Peyer's patch (tissue), 4 donors: ENCODE measurements at regions not wholly inside any gene's neighbourhood (a gene's known extent, or its start where the extent isn't known, plus 50 kb on each side); places are given as distances from the start of the nearest gene placed in this dataset.

Experiments
- DNase-seq, 3 donors: peaks; one replicate each; pipeline ENCODE4 v3.0.0-alpha.2; 2017 to 2019
- H3K27ac ChIP-seq, 4 donors: fragments of 200-600 bp; sonication (generic); one replicate each; pipeline ENCODE4 v1.5.1; 2016 to 2019
- H3K27me3 ChIP-seq, 2 donors: fragments of 200-600 bp; sonication (generic); one replicate each; pipeline ENCODE4 v1.5.1; 2019
- H3K36me3 ChIP-seq, 3 donors: fragments of 200-600 bp; sonication (generic); one replicate each; pipeline ENCODE4 v1.5.1; 2016 to 2019
- H3K4me1 ChIP-seq, 4 donors: fragments of 200-600 bp; sonication (generic); one replicate each; pipeline ENCODE4 v1.5.1; 2016 to 2019
- H3K4me3 ChIP-seq, 4 donors: fragments of 200-600 bp; sonication (generic); 1 replicate in 3 of 4; 2 replicates in 1 of 4; pipeline ENCODE4 v1.5.1; 2016 to 2019; ENCODE audit warnings: mild to moderate bottlenecking in 1 of 4
- H3K9me3 ChIP-seq, 4 donors: fragments of 200-600 bp; sonication (generic); one replicate each; pipeline ENCODE4 v1.5.1; 2016 to 2019; ENCODE audit warnings: mild to moderate bottlenecking in 1 of 4
- CTCF ChIP-seq, 6 experiments: fragments of 450-650 bp in 4 of 6; fragments of 200-600 bp in 2 of 6; sonication (generic) in 1 of 6; IDR thresholded peaks; one replicate each; pipeline ENCODE4 v1.5.1; 2017 to 2019; ENCODE audit warnings: antibody characterized with exemption in 6 of 6, mild to moderate bottlenecking in 3 of 6, moderate library complexity in 1 of 6
- POLR2A ChIP-seq, 2 donors: fragments of 450-650 bp; IDR thresholded peaks; one replicate each; pipeline ENCODE4 v1.5.1; 2017; ENCODE audit warnings: antibody characterized with exemption in 2 of 2, mild to moderate bottlenecking in 2 of 2, moderate library complexity in 2 of 2

- H3K9me3 ChIP-seq: no peaks in the 10 kb centered on the region
- no peaks in the 10 kb centered on the region for H3K4me1 ChIP-seq
These were observed 381.6 kb downstream of the ETS1 start for GRCh38 chr11:128205796-128206195.

GRCh38 chr11:128204898-128205297 is 382.5 kb downstream of the ETS1 start:
- no peak for DNase-seq
- Histone ChIP-seq H3K4me1 (no peaks in the 10 kb centered on the region), H3K27me3 (no peaks in the 10 kb centered on the region), H3K4me3 (no peak overlapping the region), H3K36me3 (no peaks in the 10 kb centered on the region), H3K9me3 (no peaks in the 10 kb centered on the region), H3K27ac (no peak overlapping the region)
- TF ChIP-seq POLR2A (IDR thresholded peaks at IDR 0.05) (no peak), CTCF (IDR thresholded peaks at IDR 0.05) (peak in 1 of 6 experiments; percentile 22)

More at GRCh38 chr11:128205796-128206195, 381.6 kb downstream of the ETS1 start:
- TF ChIP-seq CTCF (IDR thresholded peaks at IDR 0.05) (no peak), POLR2A (IDR thresholded peaks at IDR 0.05) (no peak)
- Histone ChIP-seq H3K36me3 (no peaks in the 10 kb centered on the region), H3K4me3 (no peak overlapping the region), H3K27me3 (no peaks in the 10 kb centered on the region), H3K27ac (no peak overlapping the region)
- DNase-seq: no peak

GRCh38 chr11:128201801-128202200 is 385.6 kb downstream of the ETS1 start:
- no peaks in the 10 kb centered on the region for H3K9me3 ChIP-seq
- no peak overlapping the region for H3K27ac ChIP-seq
- H3K36me3 ChIP-seq: no peaks in the 10 kb centered on the region
- H3K27me3 ChIP-seq: no peaks in the 10 kb centered on the region
- no peak overlapping the region for H3K4me3 ChIP-seq
- no peak for DNase-seq
- TF ChIP-seq CTCF (IDR thresholded peaks at IDR 0.05) (no peak), POLR2A (IDR thresholded peaks at IDR 0.05) (no peak)
- no peaks in the 10 kb centered on the region for H3K4me1 ChIP-seq

- Histone ChIP-seq H3K4me1 (no peaks in the 10 kb centered on the region), H3K27ac (no peak overlapping the region), H3K36me3 (no peaks in the 10 kb centered on the region), H3K9me3 (no peaks in the 10 kb centered on the region), H3K27me3 (no peaks in the 10 kb centered on the region), H3K4me3 (no peak overlapping the region)
- DNase-seq: no peak
- TF ChIP-seq POLR2A (IDR thresholded peaks at IDR 0.05) (no peak), CTCF (IDR thresholded peaks at IDR 0.05) (no peak)
These were observed 386.3 kb downstream of the ETS1 start for GRCh38 chr11:128201009-128201408.

- Histone ChIP-seq H3K36me3 (no peaks in the 10 kb centered on the region), H3K9me3 (no peaks in the 10 kb centered on the region), H3K4me3 (no peak overlapping the region), H3K27ac (no peak overlapping the region), H3K27me3 (no peaks in the 10 kb centered on the region), H3K4me1 (no peaks in the 10 kb centered on the region)
- TF ChIP-seq POLR2A (IDR thresholded peaks at IDR 0.05): no peak
- TF ChIP-seq CTCF (IDR thresholded peaks at IDR 0.05): no peak
- no peak for DNase-seq
These were observed 386.9 kb downstream of the ETS1 start for GRCh38 chr11:128200467-128200866.

- DNase-seq: no peak
- Histone ChIP-seq H3K27ac (no peak overlapping the region), H3K36me3 (no peaks in the 10 kb centered on the region), H3K27me3 (no peaks in the 10 kb centered on the region), H3K4me3 (no peak overlapping the region), H3K9me3 (no peaks in the 10 kb centered on the region), H3K4me1 (no peaks in the 10 kb centered on the region)
- TF ChIP-seq POLR2A (IDR thresholded peaks at IDR 0.05) (no peak), CTCF (IDR thresholded peaks at IDR 0.05) (no peak)
These were observed 389.1 kb downstream of the ETS1 start for GRCh38 chr11:128198216-128198772.
